PFSK-1 (cell line): ENCODE measurements at regions not wholly inside any gene's neighbourhood (a gene's known extent, or its start where the extent isn't known, plus 50 kb on each side); places are given as distances from the start of the nearest gene placed in this dataset.

ENCODE experiments used
- POLR2AphosphoS5 ChIP-seq: IDR thresholded peaks from 2 replicates; pipeline ENCODE4 v1.6.1; 2012; ENCODE audit warnings: low read depth, mild to moderate bottlenecking, control low read depth, low read length, moderate library complexity
- TAF1 ChIP-seq: IDR thresholded peaks from 2 replicates; pipeline ENCODE4 v1.6.1; 2012; ENCODE audit warnings: low read length, control low read depth, borderline replicate concordance; ENCODE audit not compliant: insufficient read depth

DNA sequence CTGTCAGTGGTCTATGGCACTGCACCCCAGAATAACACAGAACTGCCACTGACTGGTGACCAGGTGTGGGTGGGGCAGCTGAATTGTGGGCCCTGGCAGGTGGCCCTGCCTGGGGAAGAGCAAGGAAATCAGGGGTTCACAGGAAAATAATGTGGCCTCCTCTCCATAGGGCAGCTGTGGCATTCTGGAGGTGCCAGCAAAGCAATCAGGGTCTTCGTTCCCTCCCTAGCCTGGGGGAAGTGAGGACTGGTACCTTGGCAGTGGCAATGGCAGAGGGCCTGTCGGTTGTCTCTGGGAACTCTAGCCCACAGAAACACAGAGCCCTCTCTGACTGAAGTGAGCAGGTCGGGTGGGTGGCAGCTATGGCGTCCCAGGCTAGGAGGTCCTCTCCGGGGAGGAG, 223.0 kb downstream of the GRIA2 start:
- no peak for TF ChIP-seq POLR2AphosphoS5
- no peak for TF ChIP-seq TAF1
